ENCODE measurements at regions not wholly inside any gene's neighbourhood (a gene's known extent, or its start where the extent isn't known, plus 50 kb on each side); places are given as distances from the start of the nearest gene placed in this dataset.

GRCh38 chr6:105504706-105505105 lies 101.8 kb upstream of the PREP start:
- no peak for DNase-seq (ENCODE audit: low read depth in 1 of 2, low spot score in 1 of 2)

- DNase-seq (ENCODE audit: low read depth in 1 of 2, low spot score in 1 of 2): no peak
Observed at GRCh38 chr6:105503641-105504040, 100.8 kb upstream of the PREP start.

- DNase-seq (ENCODE audit: low read depth in 1 of 2, low spot score in 1 of 2): no peak
Observed at GRCh38 chr6:105501826-105502344, 99.0 kb upstream of the PREP start.

GRCh38 chr6:105501246-105501645 lies 98.4 kb upstream of the PREP start:
- DNase-seq (ENCODE audit: low read depth in 1 of 2, low spot score in 1 of 2): no peak

- no peak for DNase-seq (ENCODE audit: low read depth in 1 of 2, low spot score in 1 of 2)
Observed at GRCh38 chr6:105500693-105501092, 97.8 kb upstream of the PREP start.

- DNase-seq (ENCODE audit: low read depth in 1 of 2, low spot score in 1 of 2): no peak
Observed at GRCh38 chr6:105499931-105500330, 97.0 kb upstream of the PREP start.

- no peak for DNase-seq (ENCODE audit: low read depth in 1 of 2, low spot score in 1 of 2)
Observed at GRCh38 chr6:105499136-105499870, 96.4 kb upstream of the PREP start.

GRCh38 chr6:105497549-105497948 lies 94.7 kb upstream of the PREP start:
- DNase-seq (ENCODE audit: low read depth in 1 of 2, low spot score in 1 of 2): no peak

- no peak for DNase-seq (ENCODE audit: low read depth in 1 of 2, low spot score in 1 of 2)
Observed at GRCh38 chr6:105495515-105495914, 92.6 kb upstream of the PREP start.

GRCh38 chr6:105494688-105495087 lies 91.8 kb upstream of the PREP start:
- no peak for DNase-seq (ENCODE audit: low read depth in 1 of 2, low spot score in 1 of 2)

GRCh38 chr6:105493736-105494135 lies 90.9 kb upstream of the PREP start:
- DNase-seq (ENCODE audit: low read depth in 1 of 2, low spot score in 1 of 2): no peak

- no peak for DNase-seq (ENCODE audit: low read depth in 1 of 2, low spot score in 1 of 2)
Observed at GRCh38 chr6:105492706-105493673, 90.1 kb upstream of the PREP start.

GRCh38 chr6:105489216-105489530 lies 86.3 kb upstream of the PREP start:
- DNase-seq (ENCODE audit: low read depth in 1 of 2, low spot score in 1 of 2): no peak

GRCh38 chr6:105488516-105489215 lies 85.8 kb upstream of the PREP start:
- no peak for DNase-seq (ENCODE audit: low read depth in 1 of 2, low spot score in 1 of 2)

- DNase-seq (ENCODE audit: low read depth in 1 of 2, low spot score in 1 of 2): no peak
Observed at GRCh38 chr6:105487040-105487790, 84.3 kb upstream of the PREP start.

- DNase-seq (ENCODE audit: low read depth in 1 of 2, low spot score in 1 of 2): no peak
Observed at GRCh38 chr6:105485456-105485855, 82.6 kb upstream of the PREP start.

GRCh38 chr6:105484238-105485161 lies 81.6 kb upstream of the PREP start:
- DNase-seq (ENCODE audit: low read depth in 1 of 2, low spot score in 1 of 2): no peak

- no peak for DNase-seq (ENCODE audit: low read depth in 1 of 2, low spot score in 1 of 2)
Observed at GRCh38 chr6:105483492-105483891, 80.6 kb upstream of the PREP start.

GRCh38 chr6:105482921-105483320 lies 80.0 kb upstream of the PREP start:
- no peak for DNase-seq (ENCODE audit: low read depth in 1 of 2, low spot score in 1 of 2)

Measured in activated T-helper 1 cell treated with anti-CD3 and anti-CD28 coated beads, Interleukin-2, amount 50 U/mL, for 16 hours (primary cell).